Activated CD4-positive, alpha-beta T cell treated with anti-CD3 and anti-CD28 coated beads, Interleukin-2, amount 50 U/mL, for 48 hours (primary cell): ENCODE measurements at regions not wholly inside any gene's neighbourhood (a gene's known extent, or its start where the extent isn't known, plus 50 kb on each side); places are given as distances from the start of the nearest gene placed in this dataset.

Source experiments
- DNase-seq, 2 experiments: peaks; one replicate each; pipeline ENCODE4 v3.0.0-alpha.2; 2020

DNA sequence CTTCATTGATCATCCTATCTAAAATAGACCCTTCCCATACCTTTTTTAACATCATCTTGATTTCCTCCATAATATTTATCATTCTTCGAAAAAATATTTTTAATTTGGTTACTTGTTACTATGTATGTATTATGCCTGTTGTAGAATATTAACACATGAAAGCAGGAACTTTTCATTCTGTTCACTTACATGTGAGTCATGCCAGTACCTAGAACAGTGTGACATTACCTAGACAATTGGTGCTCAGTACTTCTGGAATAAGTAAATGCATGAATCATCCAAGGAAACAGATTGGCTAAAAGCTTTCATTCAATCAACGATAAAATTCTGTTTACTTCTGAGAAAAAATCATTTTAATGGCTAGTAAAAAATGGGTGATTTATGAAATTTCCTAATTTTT, 76.4 kb downstream of the CXXC4 start:
- no peak for DNase-seq

DNA sequence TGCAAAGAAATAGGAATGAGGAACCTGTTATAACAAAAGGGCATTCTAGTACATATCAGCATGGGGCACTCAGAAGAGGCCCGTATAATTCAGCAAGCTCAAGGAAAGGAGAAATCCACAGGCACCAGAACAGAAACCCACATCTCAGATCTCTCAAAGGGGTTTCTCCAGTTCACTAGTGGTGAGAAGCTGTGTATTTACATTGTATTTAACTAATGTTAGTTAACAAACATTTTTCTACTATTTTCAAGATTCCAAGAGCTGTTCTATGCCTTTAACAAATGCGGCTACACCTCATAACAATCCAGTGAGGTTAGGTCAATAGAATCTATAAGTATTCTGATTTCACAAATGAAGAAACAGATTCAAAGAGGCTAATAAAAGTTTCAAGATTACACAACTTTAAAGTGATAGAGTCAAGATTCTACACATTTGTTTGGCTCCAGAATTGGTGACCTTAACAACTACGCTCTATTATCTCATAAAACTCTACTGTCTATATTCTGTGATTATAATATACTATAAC, 77.3 kb downstream of the CXXC4 start:
- no peak for DNase-seq

DNA sequence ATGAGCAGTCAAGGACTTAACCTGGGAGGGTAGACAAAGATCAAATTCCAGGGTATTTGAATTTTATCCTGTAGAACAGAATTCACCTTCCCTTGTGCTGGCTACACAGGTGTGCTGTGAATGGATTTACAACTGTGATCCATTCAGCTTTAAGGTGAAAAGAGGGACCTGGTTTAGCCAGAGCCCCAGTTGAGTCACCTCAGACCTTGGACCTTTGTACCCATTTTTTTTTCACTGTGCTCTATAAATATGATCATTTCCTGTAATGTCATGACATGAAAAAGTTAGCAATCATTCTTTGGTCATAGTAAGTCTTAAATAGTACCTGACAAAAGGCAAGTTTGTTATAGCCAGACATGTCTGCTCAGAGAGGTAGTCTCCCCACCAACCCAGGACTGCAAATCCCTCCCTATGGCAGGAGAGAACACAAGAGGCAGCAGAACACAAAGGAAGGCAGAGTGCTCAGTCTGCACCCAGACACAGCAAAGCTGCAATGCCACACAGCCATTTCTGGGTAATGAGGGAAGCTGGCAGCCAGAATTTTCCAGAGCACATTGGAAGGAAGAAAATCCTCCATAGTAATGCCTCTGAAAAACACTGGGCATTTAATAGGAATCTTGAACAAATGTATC, 77.9 kb downstream of the CXXC4 start:
- DNase-seq, result no peak

DNA sequence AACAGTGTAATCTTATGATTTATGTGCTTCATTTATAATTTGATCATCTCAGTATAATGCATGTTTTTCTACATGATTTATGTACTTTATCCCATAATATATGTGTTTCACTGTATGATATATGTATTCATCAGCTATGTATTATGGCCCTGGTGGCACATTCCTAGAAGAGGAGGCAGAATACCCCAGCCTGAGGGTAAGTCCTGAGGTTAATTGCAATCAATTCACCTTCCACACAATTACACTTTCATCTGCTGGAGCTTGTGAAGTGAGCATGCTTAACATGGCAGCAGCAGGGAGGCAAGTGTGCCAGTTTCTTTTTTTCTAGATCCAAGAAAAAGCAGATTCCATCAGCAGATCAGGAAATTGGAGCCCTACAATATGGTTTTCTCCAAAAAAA, 81.2 kb downstream of the CXXC4 start:
- DNase-seq, result no peak

DNA sequence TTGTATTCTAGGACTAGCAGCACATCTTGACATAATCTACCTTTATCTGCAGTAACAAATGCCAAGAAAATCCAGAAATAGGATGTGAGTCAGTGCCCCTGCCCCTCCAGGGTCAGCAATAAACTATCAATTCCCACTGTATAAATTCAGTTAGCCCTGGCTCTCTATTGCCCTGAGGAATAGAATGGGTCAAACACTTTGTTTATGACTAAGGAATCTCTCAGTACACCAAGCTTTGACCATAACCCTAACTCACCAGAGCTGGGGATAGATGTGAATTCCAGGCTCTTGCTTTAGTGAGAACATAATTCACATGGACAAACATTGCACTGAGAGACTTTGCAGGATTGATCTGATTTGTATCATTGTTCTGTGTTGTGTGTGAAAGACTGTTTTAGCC, 82.3 kb downstream of the CXXC4 start:
- DNase-seq, result no peak

DNA sequence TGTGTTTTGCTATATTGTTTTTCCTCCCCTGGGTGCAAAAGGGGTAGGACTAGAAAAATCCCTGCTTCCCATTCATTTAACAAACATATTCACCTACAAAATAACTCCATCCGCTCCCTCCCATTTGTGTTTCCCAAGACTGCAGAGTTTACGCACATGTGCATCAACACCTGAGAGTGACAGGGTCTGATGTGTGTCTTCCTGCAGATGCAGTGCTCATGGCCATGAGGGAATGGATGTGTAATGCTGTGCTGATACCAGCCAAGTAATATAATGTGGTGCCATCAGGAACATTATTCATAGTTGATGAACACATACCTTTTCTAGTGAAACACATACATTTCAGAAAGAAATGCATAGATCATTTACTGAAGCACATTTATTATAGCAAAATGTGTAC, 83.2 kb downstream of the CXXC4 start:
- DNase-seq, result no peak

DNA sequence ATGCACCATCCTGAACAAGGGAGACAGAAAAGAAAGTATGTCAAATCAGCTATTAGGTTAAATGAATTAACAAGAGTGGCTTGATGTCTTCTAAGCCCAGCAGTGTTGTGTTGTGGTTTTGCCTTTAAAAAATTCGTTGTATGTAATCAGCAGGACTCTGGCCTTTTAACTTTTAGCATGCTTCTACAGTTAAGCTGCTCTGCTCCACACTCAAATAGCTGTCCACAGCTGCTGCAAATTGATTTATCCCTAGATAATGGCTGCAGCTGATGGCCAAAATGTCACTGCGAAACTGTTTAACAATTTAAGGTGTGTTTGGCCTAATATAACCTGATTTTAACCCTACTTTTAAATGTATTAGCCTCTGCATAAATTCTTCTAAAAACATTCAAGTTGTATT, 85.8 kb downstream of the CXXC4 start:
- no peak for DNase-seq

DNA sequence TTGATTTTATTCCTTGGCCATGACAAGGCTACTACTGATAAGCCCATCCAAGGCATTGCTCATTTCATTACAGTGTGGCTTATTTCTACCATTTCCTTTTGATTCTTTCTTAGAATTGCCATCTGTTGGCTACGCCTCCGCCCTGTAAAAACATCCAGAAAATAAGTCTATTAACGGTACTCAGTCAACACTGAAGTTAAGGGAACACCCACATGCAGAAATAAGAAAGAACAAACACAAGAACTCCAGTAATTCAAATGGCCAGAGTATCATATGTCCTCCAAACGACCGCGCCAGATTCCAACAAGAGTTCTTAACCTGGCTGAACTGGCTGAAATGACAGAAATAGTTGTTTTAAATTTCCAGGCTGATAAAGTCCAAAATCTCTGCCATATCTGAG, 90.3 kb downstream of the CXXC4 start:
- DNase-seq, result no peak

DNA sequence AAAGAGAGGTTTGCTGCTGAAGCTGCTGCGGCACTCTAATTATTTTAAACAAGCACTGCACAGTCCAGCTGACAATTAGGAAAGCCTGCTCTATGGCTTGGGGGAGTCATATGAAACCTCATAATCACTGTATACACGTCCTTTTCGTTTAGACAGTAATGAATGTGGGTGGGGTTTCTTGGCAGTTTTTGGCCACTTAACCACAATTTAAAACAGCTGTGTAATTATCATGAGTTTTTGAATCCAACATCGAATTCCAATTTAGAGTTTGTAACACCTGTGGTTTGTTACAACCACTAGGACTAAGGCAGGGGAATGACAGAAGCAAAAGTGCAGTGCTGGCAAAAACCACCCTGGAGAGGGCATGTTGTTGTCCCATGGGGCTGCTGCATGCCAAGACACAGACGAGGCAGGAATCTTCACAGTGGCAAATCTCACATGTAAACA, 99.5 kb downstream of the CXXC4 start:
- DNase-seq, result no peak

DNA sequence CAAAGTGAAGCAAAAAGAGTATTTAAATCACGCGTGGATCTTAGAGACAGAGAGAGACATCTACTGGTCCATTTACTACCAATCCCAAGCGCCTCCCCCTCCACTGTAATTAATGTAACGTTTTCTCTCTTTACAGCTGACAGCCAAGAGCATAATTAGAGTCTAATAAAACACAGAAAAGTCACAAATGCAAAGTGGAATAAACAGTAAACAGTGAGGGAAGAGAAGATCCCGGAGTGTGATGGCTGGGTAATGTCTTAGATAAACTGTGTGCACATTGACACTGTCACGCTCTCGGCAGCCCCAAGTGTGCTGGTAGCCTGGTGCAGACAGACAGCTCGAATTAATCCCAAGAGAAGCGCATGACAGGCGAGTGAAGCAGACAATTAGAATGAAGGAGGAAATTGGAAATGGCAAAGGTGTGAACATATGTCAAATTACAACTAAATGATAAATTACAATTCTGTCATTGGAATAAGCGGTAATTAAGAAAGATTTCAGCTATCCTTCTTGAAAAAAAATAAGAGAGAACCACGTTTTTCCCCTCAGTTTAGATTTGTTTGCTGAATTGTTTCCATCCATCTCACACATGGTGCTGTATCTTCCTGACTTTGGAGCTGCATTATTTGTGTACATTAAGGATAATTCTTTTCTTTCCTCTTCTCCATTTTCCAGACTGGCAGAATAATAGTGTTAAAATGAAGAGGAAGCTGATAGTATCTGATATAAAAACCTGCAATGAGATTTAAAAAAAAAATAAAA, 100.1 kb downstream of the CXXC4 start:
- no peak for DNase-seq

DNA sequence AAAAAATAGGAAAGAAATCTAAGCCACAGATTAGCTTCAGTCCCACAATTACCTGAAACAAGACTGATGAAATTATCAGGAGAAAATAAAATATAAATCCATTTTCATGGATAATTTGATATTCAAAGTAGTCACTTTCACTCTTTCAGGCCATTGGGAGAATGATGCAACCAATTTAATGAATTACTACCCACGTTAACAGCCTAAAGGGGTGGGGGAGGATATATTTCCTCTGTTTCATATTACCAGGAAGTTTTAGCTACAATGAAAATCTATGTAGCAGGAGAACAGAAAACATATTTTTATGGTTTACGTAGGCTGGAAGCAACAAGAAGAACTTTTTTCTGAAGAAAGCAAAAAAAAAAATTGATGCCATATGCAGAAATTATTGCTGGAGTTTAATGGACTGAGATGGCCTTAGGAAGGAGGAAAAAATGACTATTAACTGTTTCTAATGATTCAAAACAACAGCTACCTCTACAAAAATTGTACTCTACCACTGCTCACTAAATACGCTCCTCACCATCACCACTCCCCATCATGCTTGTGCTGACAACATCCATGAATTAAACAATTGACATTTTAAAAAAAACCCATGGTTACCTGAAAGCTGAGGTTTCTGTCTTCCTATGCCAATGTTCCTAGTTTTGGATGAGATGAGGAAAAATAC, 100.9 kb downstream of the CXXC4 start:
- no peak for DNase-seq

DNA sequence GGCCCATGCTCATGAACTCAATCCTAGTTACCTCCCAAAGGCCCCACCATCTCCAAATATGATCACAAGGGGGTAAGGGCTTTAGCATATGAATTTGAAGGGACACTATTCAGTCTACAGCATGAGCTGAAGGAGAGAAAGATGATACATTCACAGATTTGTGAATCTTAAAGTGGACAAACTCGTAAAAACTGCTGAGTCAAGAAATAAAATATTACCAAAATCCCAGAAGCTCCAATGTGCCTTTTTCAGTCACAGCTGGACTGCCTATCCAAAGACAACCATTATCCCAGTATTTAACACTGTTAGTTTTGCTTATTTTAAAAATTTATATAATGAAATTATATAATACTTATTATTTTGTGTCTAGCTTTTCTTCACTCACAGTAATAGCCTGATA, 109.0 kb downstream of the CXXC4 start:
- DNase-seq, result no peak

DNA sequence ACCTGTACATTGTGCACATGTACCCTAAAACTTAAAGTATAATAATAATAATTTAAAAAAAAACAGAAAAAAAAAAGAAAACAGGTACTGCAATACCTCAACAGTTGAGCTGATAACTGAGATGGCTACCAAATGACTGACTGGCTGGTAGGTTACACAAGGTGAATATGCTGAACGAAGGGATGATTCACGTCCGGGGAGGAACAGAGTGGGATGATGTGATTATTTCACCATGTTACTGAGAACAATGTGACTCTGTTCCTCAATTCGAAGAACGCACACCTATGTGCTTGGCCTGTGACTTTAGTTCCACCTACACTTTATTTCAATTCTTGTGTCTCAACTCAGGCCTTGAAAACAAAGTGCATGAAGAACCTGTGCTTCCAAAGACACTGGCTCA, 111.7 kb downstream of the CXXC4 start:
- DNase-seq, result no peak

DNA sequence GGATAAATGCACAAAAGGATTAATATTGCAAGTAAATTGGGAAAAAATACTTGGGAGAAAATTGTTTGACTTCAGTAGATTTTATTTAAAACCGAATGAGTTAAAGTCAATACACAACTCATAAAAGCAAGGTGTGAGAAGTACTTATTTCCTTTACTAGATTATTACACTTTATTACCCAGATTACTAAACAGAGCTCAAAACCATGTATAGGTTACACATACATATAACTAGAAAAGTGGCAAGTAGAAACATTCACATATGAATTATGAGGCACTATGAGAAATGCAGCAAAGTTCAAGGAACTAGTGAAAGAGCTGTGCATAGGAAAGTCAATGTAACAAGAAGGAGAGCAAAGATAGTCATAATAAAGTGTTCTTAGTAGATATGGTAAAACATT, 113.0 kb downstream of the CXXC4 start:
- no peak for DNase-seq

DNA sequence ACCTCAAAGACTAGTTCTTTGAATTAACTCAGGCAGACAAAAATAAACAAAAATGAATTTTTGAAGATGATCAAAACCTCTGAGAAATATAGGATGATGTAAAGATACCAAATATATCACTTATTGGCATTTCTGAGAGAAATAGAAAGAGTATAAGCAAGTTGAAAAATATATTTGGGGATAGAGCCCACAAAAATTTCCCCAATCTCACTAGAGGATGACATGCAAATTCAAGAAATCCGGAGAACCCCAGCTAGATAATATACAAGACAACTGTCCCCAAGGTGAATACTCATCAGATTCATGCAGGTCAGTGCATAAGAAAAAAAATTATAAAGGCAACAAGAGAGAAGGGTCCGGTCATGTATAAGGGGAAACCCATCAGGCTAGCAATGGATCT, 129.1 kb downstream of the CXXC4 start:
- no peak for DNase-seq

DNA sequence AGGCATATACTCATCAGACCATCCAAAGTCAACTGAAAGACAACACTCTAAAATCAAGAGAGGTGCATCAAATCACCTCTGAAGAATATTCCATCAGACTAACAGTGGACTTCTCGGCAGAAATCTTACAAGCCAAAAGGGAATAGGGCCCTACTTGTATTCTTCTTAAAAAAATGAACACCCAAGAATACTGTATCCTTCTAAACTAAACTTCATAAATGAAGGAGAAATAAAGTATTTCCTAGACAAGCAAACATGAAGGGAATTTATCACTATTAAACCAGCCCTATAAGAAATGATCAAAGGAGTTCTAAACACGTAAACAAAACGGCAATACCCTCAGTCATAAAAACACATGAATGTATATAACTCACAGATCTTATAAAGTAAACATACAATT, 141.2 kb downstream of the CXXC4 start:
- DNase-seq, result no peak

DNA sequence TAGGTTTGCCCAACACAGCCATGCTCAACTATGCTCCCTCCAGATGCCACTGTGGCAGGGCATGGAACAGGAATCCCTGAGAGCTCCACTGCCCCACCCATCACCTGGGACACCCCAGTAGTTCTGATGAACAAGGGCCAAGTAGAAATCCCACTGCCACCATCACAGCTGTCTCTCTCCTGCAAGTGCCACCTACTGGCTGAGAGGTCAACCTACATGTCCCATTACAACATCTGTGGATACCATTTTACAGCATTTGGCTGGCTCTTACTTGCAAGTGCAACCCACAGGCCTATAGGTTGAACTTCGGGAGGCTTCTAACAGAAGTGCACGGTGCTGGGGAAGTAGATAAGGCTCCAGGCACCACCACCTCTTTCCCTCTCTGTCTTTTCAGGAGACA, 142.5 kb downstream of the CXXC4 start:
- DNase-seq, result no peak

DNA sequence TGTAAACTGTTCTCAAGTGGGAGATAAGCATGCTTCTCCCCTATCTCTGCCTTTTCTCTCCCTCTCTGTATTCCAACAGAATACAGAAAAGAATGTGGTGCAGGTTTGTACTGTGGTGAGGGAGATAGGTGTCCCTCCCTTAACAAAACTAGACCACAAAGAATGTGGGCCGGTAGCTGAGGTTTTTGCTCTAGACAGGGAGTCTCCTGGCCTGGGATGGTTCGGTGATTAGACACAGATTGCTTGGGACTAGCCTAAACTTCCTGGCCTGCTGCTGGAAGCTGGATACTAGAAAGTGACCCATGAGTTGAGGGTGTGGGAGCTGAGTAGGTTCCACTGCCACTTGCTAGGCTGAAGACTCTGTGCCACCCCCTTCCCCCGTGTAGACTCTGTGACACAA, 143.0 kb downstream of the CXXC4 start:
- DNase-seq, result no peak

DNA sequence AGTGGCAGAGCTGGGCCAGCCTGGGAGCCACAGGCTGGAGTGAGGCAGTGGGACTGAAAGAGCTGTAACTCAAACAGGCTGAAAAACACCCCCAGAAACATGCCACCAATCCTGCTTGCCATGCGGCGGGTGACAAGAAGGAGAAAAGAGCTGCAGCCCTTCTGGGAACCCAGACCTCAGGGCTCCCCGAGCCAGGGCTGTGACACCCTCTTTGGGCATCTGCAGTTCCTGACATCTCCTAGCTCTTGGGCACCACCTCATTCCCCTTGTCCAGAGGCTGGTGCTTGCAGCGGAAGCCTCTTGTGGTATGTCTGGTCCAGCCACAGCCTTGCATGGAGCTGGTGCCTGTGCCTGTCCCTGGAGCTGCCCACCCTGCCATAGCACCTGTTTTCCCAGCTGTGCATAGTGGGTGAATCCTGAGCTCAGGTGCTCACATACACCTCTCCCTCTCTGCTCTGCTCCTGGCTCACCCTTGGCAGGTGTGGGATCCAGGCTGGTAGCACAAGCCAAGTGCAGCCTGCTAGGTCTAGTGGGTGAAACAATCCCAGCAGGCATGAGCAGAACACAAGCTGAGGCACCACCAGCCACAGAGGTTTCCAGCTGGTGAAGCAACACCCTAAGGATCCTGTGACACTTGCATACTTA, 149.0 kb downstream of the CXXC4 start:
- no peak for DNase-seq

DNA sequence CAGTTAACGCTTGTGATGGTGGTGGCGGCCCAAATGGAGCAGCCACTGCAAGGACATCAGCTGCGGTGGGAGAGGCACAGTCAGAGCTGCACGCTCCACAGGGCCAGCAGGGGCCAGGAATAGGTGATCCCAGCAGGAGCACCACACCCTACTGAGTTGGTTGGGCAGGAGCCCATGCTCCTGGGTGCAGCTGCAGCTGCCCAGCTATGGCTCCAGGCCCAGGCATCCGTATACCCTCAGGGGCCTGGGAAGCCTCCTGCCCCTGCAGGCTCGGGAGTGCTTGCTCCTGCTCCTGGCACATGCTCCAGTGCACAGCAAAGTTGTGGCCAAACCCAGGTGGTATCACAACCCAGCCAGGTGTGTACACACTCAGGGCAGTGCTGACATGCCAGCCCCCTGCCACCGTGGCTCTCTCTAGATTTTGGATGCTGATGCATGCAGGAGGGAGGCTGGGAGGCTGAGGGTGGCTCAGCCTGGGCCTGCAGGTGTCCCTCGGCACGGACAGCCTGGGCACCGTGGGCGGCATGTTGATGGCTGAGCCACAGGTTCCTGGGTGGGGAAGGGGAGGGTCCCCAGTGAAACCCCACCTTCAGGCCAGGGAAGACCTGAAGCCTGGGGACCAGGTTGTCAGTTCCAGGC, 150.2 kb downstream of the CXXC4 start:
- DNase-seq, result no peak

DNA sequence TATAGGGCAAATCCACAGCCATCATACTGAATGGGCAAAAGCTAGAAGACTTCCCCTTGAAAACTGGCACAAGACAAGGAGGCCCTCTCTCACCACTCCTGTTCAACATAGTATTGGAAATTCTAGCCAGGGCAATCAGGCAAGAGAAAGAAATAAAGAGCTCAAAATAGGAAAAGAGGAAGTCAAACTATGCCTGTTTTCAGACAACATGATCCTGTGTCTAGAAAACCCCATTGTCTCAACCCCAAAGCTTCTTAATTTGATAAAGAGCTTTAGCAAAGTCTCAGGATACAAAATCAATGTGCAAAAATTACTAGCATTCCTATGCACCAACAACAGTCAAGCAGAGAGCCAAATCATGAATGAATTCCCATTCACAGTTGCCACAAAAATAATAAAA, 160.3 kb downstream of the CXXC4 start:
- no peak for DNase-seq

DNA sequence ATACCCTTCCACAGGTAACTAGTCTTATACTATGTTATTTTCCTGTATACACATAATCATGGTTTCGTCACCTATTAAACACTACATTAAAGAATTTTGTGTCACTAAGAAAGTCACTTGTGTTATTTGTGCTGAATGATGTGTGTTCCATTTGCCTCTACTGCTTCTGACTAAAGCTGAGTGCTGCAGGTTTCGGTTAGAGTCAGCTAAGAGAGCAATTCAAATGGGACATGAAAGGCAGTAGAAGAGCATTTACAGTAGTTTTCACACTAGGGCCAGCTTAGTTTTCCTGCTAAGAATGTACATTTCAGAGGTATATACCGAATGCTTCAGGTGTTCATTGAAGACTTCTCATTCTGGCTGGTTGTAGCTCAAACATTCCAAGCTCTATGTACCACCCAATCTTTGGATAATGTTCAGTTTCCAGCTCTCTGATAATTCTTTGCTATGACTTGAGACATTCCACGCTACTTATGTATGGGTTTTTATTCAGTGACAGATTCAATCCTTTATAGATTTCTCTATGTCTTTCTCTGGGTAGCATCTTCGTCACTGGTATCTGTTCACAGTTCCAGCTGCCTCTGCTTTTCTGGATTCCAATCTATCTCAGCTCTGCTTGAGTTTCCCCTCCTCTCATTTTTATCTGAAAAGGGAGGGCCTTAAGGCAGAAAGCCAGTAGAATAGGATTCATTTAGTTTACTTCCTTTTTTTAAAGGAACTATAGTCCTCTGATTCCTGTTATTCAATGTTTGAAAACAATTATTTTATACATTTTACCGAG, 164.4 kb downstream of the CXXC4 start:
- no peak for DNase-seq
